Common myeloid progenitor, CD34-positive (primary cell): ENCODE measurements at regions not wholly inside any gene's neighbourhood (a gene's known extent, or its start where the extent isn't known, plus 50 kb on each side); places are given as distances from the start of the nearest gene placed in this dataset.

Experiments used
- CTCF ChIA-PET: fragments of 350-600 bp; sonication (Branson Sonifier 250); formaldehyde crosslinking; loops from one replicate; lab custom pipeline; 2021; ENCODE audit warnings: antibody characterized with exemption; lab: Charles Lee
- POLR2A ChIA-PET: fragments of 350-600 bp; sonication (Branson Sonifier 250); formaldehyde crosslinking; loops from one replicate; lab custom pipeline; 2021; ENCODE audit warnings: antibody characterized with exemption; lab: Charles Lee
- DNase-seq, 3 donors: peaks; one replicate each; pipeline versions ENCODE4 v3.0.0 to v3.0.0-alpha.2; 2013
- H3K27ac ChIP-seq, 2 experiments: 1 replicate in 1 of 2; 2 replicates in 1 of 2; pipeline ENCODE4 v1.7.0; 2013; ENCODE audit warnings: inconsistent platforms in 2 of 2, low read length in 2 of 2, mild to moderate bottlenecking in 2 of 2, low read depth in 1 of 2, moderate library complexity in 1 of 2; ENCODE audit not compliant: severe bottlenecking in 2 of 2, insufficient read depth in 1 of 2, poor library complexity in 1 of 2
- H3K27me3 ChIP-seq, 5 experiments: replicated peaks in 2 of 5; 1 replicate in 3 of 5; 2 replicates in 2 of 5; pipeline versions ENCODE4 v1.6.1 to v1.7.0; 2013; ENCODE audit warnings: low read length in 4 of 5, mild to moderate bottlenecking in 2 of 5, moderate library complexity in 2 of 5, inconsistent platforms in 1 of 5; ENCODE audit not compliant: insufficient read depth in 5 of 5, control insufficient read depth in 4 of 5
- H3K36me3 ChIP-seq, 4 experiments: 1 replicate in 2 of 4; 2 replicates in 2 of 4; pipeline versions ENCODE4 v1.6.1 to v1.7.0; 2013; ENCODE audit warnings: low read length in 3 of 4, control low read depth in 1 of 4, mild to moderate bottlenecking in 1 of 4; ENCODE audit not compliant: control insufficient read depth in 4 of 4, insufficient read depth in 4 of 4
- H3K4me1 ChIP-seq, 4 experiments: 1 replicate in 3 of 4; 2 replicates in 1 of 4; pipeline versions ENCODE4 v1.6.1 to v1.7.1; 2013; ENCODE audit warnings: low read length in 3 of 4, mild to moderate bottlenecking in 3 of 4, control low read depth in 1 of 4, inconsistent platforms in 1 of 4, moderate library complexity in 1 of 4; ENCODE audit not compliant: control insufficient read depth in 4 of 4, insufficient read depth in 4 of 4; ENCODE audit errors: control extremely low read depth in 1 of 4
- H3K4me3 ChIP-seq, 7 experiments: 1 replicate in 4 of 7; 2 replicates in 3 of 7; pipeline versions ENCODE4 v1.5.1 to v1.7.0; 2013; ENCODE audit warnings: mild to moderate bottlenecking in 7 of 7, low read length in 6 of 7, moderate library complexity in 6 of 7, inconsistent platforms in 2 of 7, low read depth in 2 of 7, control low read depth in 1 of 7; ENCODE audit not compliant: insufficient read depth in 4 of 7, control insufficient read depth in 1 of 7; ENCODE audit errors: extremely low read depth in 1 of 7
- H3K9me3 ChIP-seq, 5 experiments: 1 replicate in 4 of 5; 2 replicates in 1 of 5; pipeline versions ENCODE4 v1.6.1 to v1.7.1; 2013; ENCODE audit warnings: low read length in 4 of 5, mild to moderate bottlenecking in 2 of 5, inconsistent platforms in 1 of 5, low read depth in 1 of 5, moderate library complexity in 1 of 5; ENCODE audit not compliant: control insufficient read depth in 4 of 5, insufficient read depth in 2 of 5; ENCODE audit errors: control extremely low read depth in 1 of 5
- WGBS: methylation state at CpG from one replicate; pipeline ENCODE4 v1.1.5; 2013; ENCODE audit not compliant: insufficient coverage; 5-methylcytosine and 5-hydroxymethylcytosine counted together

DNA sequence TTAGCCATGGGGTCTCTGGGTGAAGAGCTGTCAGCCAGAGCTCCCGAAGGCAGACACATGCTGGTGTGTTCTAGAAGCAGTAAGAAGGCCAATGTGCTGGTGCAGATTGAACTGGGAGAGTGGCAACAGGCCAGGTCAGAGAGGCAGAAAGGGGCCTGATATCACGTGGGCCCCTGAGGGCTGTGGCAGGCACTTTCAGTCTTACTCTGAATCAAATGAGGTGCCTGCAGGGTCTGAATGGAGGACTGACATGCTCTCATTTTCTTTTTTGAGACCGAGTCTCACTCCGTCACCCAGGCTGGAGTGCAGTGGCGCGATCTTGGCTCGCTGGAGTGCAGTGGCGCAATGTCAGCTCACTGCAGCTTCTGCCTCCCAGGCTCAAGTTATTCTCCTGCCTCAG is 293.8 kb downstream of the ABCC12 start:
- peaks cover 0 to 3% (median 0%) of the 10 kb centered on the region in 5 experiments for H3K27me3 ChIP-seq
- no peak overlapping the region for H3K27ac ChIP-seq
- H3K4me3 ChIP-seq = no peak overlapping the region
- 100% methylated on average over 7 of the region's 8 CpGs for WGBS
- POLR2A ChIA-PET = no interaction called here
- no peaks in the 10 kb centered on the region for H3K4me1 ChIP-seq
- H3K9me3 ChIP-seq = no peaks in the 10 kb centered on the region
- H3K36me3 ChIP-seq = no peaks in the 10 kb centered on the region
- no peak for DNase-seq
- CTCF ChIA-PET = no interaction called here

DNA sequence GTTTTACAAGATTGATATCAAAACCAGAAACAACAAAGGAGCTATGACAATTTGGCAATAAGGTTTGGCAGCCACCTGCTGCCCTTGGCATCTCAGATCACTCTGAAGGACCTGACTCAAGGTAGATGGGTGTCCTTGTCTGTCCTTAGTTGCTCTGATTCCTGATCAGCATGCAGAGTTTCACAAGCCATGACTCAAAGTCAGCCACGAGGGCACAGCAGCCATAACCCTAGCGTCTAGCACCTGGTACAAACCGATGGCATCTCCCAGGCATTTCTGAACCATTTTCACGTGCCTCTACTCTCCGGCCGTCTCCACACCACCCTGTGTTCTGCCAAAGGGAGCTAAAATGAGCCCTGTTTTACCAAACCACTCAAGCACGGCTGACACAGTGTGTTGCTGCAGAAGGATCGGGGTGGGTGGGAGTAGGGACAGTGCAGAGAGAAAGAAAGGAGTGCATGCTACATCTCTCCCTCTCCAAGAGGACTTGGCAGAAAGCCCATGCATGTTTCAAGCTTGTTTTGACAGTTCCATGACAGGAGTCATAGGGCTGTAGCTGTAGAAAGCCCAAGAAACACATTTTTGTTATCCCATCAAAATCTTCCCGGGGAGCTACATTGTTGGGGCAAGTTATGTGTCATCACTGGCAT is 297.3 kb downstream of the ABCC12 start:
- H3K36me3 ChIP-seq = no peaks in the 10 kb centered on the region
- 91% methylated on average over 6 of the region's 9 CpGs for WGBS
- no peaks in the 10 kb centered on the region for H3K4me1 ChIP-seq
- peaks cover 0 to 2% (median 0%) of the 10 kb centered on the region in 5 experiments for H3K9me3 ChIP-seq
- H3K27ac ChIP-seq = no peak overlapping the region
- POLR2A ChIA-PET = no interaction called here
- no peak for DNase-seq
- no peak overlapping the region for H3K4me3 ChIP-seq
- CTCF ChIA-PET = no interaction called here
- no peaks in the 10 kb centered on the region for H3K27me3 ChIP-seq

DNA sequence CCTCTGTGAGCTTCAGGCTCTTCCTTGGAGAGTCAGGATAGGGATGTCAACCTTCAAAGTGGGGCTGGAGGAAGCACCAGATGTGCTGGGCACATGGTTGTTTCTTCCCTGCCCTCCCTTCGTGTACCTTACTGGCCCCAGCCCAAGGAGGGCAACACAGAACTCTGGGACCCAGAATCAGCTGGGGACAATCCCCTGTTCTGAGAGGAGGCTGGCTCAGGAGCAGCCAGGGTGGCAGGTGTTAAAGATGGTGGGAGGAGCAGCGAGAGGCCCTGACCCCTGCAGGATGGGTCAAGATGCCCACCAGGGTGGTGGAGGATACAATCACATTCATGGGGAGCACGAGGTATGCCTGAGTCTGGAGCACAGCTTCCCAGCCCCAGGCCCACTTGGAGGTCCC is 300.4 kb downstream of the ABCC12 start:
- CTCF ChIA-PET = no interaction called here
- no peak for DNase-seq
- POLR2A ChIA-PET = no interaction called here
- Histone ChIP-seq H3K27ac (no peak overlapping the region), H3K9me3 (peaks cover 0 to 2% (median 0%) of the 10 kb centered on the region in 5 experiments), H3K36me3 (no peaks in the 10 kb centered on the region), H3K27me3 (no peaks in the 10 kb centered on the region), H3K4me3 (no peak overlapping the region), H3K4me1 (no peaks in the 10 kb centered on the region)
- WGBS = 100% methylated on average over 3 of the region's 3 CpGs

DNA sequence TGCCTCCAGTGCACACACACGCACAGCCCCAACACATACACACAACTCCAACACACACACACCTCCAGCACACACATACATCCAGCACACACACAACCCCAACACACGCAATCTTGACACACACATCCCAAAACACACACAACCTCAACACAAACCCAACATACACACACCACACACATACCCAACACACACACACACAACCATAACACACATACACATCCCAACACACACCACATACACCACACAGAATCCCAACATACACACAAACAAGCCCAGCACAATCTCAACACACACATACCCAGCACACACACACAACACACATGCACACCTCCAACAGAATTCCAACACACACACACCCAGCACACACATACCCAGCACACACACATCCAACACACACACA is 301.1 kb downstream of the ABCC12 start:
- POLR2A ChIA-PET = no interaction called here
- no peak for DNase-seq
- WGBS = 100% methylated on average over 1 of the region's 2 CpGs
- Histone ChIP-seq H3K4me1 (no peaks in the 10 kb centered on the region), H3K36me3 (no peaks in the 10 kb centered on the region), H3K9me3 (peaks cover 0 to 2% (median 0%) of the 10 kb centered on the region in 5 experiments), H3K27me3 (no peaks in the 10 kb centered on the region), H3K4me3 (no peak overlapping the region), H3K27ac (no peak overlapping the region)
- CTCF ChIA-PET = no interaction called here

DNA sequence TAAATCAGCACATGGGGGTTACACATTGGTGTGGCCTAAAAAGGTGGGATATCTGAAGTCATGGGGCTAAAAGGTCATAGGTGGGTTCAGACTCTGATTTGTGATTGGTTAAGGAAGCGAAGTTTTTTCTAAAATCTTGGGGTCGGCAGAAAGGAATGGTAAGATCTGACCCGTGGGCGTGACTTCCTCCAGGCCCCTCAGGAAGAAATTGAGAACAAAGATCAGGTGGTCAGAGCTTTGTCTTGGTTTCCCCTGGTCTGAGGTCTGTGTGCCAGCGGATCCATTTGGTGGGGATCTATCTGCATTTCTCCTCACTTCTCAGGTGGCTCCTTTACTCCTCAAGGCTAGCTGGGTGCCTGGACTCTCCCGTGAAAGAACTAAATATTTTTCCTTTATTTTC is 302.8 kb downstream of the ABCC12 start:
- WGBS = 89% methylated on average over 3 of the region's 6 CpGs
- DNase-seq = no peak
- POLR2A ChIA-PET = no interaction called here
- Histone ChIP-seq H3K9me3 (peaks cover 0 to 2% (median 0%) of the 10 kb centered on the region in 5 experiments), H3K36me3 (no peaks in the 10 kb centered on the region), H3K27ac (no peak overlapping the region), H3K27me3 (no peaks in the 10 kb centered on the region), H3K4me3 (no peak overlapping the region), H3K4me1 (no peaks in the 10 kb centered on the region)
- CTCF ChIA-PET = no interaction called here

DNA sequence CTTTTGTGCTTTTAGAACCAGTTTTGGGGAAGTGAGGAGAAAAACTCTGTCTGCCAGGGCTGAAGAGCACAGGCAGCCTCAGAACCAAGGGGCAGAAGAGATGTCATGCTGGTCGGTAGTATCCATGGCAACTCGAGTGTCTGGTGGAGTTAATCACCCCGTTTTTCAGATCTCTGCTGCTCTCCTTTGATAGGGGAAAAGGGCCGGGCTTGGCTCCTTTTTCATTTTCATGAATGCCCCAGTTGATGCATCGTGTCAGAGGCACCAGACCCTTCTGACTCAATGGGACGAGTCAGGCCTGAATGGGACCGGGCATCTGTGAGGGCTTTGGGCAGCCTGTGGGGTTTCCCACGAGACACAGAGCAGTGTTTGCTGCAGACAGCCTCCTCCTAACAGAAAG is 304.6 kb downstream of the ABCC12 start:
- Histone ChIP-seq H3K9me3 (peaks cover 0 to 2% (median 0%) of the 10 kb centered on the region in 5 experiments), H3K36me3 (no peaks in the 10 kb centered on the region), H3K27me3 (no peaks in the 10 kb centered on the region), H3K4me3 (no peak overlapping the region), H3K27ac (no peak overlapping the region), H3K4me1 (no peaks in the 10 kb centered on the region)
- WGBS = 73% methylated on average over 8 of the region's 8 CpGs
- CTCF ChIA-PET = no interaction called here
- POLR2A ChIA-PET = no interaction called here
- DNase-seq = no peak

DNA sequence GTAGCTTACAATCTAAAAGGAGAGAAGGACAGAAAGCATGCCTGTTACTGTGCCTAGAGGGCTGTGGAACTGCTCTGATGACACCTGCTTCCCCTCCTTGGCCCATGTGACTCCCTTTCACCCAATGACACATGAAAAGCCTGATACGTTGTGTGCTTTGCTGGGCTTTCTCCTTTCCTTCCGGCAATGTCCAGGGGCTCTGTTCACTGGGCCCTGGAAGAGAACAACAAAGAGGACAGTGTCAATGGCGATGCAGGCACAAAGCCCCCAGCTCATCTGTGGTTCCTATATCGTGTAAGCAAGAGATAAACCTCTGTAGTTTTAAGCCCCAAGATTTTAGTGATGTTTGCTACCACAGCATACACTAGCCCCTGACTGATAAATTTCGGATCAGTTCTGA is 306.1 kb downstream of the ABCC12 start:
- CTCF ChIA-PET = no interaction called here
- no peak for DNase-seq

More for the DNA sequence above, 306.1 kb downstream of the ABCC12 start:
- no peaks in the 10 kb centered on the region for H3K27me3 ChIP-seq
- POLR2A ChIA-PET = no interaction called here
- H3K9me3 ChIP-seq = peaks cover 0 to 3% (median 0%) of the 10 kb centered on the region in 5 experiments
- WGBS = 88% methylated on average over 4 of the region's 5 CpGs
- H3K4me1 ChIP-seq = no peaks in the 10 kb centered on the region
- no peak overlapping the region for H3K27ac ChIP-seq
- no peak overlapping the region for H3K4me3 ChIP-seq
- no peaks in the 10 kb centered on the region for H3K36me3 ChIP-seq
